HFF-Myc (cell line): ENCODE measurements at regions not wholly inside any gene's neighbourhood (a gene's known extent, or its start where the extent isn't known, plus 50 kb on each side); places are given as distances from the start of the nearest gene placed in this dataset.

ENCODE experiments used
- DNase-seq: peaks from one replicate; pipeline ENCODE4 v3.0.0-alpha.2; 2011; ENCODE audit warnings: low read depth; ENCODE audit errors: extremely low read depth
- H3K4me3 ChIP-seq: replicated peaks from 2 replicates; pipeline ENCODE4 v1.5.1; 2011; ENCODE audit warnings: low read depth, mild to moderate bottlenecking, control low read depth, low read length
- CTCF ChIP-seq: IDR thresholded peaks from 2 replicates; pipeline ENCODE4 v1.5.1; 2012; ENCODE audit warnings: mild to moderate bottlenecking, low read depth, low read length, control low read depth; ENCODE audit errors: missing control alignments

- DNase-seq, result no peak
These were observed 948.0 kb downstream of the DSC3 start for GRCh38 chr18:30094556-30094955.

GRCh38 chr18:30093376-30093775 is 949.2 kb downstream of the DSC3 start:
- DNase-seq, result no peak
- no peak for TF ChIP-seq CTCF
- no peak overlapping the region for H3K4me3 ChIP-seq

More at GRCh38 chr18:30094556-30094955, 948.0 kb downstream of the DSC3 start:
- H3K4me3 ChIP-seq, result no peak overlapping the region
- no peak for TF ChIP-seq CTCF

GRCh38 chr18:30088238-30089015 is 954.1 kb downstream of the DSC3 start:
- DNase-seq, result no peak
- H3K4me3 ChIP-seq, result no peak overlapping the region
- no peak for TF ChIP-seq CTCF

- no peak overlapping the region for H3K4me3 ChIP-seq
- no peak for TF ChIP-seq CTCF
- DNase-seq, result no peak
These were observed 956.2 kb downstream of the DSC3 start for GRCh38 chr18:30086351-30086750.

- no peak overlapping the region for H3K4me3 ChIP-seq
- no peak for DNase-seq
- TF ChIP-seq CTCF, result no peak
These were observed 961.4 kb downstream of the DSC3 start for GRCh38 chr18:30081122-30081521.

GRCh38 chr18:30072609-30073385 is 969.7 kb downstream of the DSC3 start:
- DNase-seq, result no peak
- H3K4me3 ChIP-seq, result no peak overlapping the region
- TF ChIP-seq CTCF, result no peak
